Neuron (in vitro differentiated cells): ENCODE measurements at regions not wholly inside any gene's neighbourhood (a gene's known extent, or its start where the extent isn't known, plus 50 kb on each side); places are given as distances from the start of the nearest gene placed in this dataset.
"Not testable (repeated sequence)": the region's sequence is repeated elsewhere in the genome, so short reads cannot be mapped to it uniquely, and the experiment has no call there.

Experiments used
- H2AFZ ChIP-seq: one replicate; pipeline ENCODE4 v1.6.1; 2013; ENCODE audit warnings: low read depth, mild to moderate bottlenecking, inconsistent platforms, low read length, moderate library complexity
- H3K27me3 ChIP-seq: one replicate; pipeline ENCODE4 v1.6.1; 2013; ENCODE audit warnings: low read length; ENCODE audit not compliant: insufficient read depth
- H3K36me3 ChIP-seq: one replicate; pipeline ENCODE4 v1.6.1; 2013; ENCODE audit warnings: low read length; ENCODE audit not compliant: insufficient read depth
- H3K4me1 ChIP-seq: one replicate; pipeline ENCODE4 v1.6.1; 2013; ENCODE audit warnings: low read length; ENCODE audit not compliant: insufficient read depth
- H3K4me3 ChIP-seq: 2 replicates; pipeline ENCODE4 v1.5.1; 2013; ENCODE audit warnings: mild to moderate bottlenecking, low read length, moderate library complexity
- H3K9me3 ChIP-seq: one replicate; pipeline ENCODE4 v1.6.1; 2013; ENCODE audit warnings: low read length

DNA sequence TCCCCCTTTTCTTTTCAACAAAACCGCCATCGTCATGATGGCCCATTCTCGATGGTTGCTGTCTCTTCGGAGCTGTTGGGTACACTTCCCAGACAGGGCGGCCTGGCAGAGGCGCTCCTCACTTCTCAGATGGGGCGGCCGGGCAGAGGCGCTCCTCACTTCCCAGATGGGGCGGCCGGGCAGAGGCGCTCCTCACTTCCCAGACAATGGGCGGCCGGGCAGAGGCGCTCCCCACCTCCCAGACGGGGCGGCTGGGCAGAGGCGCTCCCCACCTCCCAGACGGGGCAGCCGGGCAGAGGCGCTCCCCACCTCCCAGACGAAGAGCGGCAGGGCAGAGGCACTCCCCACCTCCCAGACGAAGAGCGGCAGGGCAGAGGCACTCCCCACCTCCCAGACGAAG lies 143.3 kb upstream of the NTRK2 start:
- not testable (repeated sequence) for H3K27me3 ChIP-seq, H3K4me1 ChIP-seq, H3K4me3 ChIP-seq, H3K36me3 ChIP-seq, H3K9me3 ChIP-seq, H2AFZ ChIP-seq

DNA sequence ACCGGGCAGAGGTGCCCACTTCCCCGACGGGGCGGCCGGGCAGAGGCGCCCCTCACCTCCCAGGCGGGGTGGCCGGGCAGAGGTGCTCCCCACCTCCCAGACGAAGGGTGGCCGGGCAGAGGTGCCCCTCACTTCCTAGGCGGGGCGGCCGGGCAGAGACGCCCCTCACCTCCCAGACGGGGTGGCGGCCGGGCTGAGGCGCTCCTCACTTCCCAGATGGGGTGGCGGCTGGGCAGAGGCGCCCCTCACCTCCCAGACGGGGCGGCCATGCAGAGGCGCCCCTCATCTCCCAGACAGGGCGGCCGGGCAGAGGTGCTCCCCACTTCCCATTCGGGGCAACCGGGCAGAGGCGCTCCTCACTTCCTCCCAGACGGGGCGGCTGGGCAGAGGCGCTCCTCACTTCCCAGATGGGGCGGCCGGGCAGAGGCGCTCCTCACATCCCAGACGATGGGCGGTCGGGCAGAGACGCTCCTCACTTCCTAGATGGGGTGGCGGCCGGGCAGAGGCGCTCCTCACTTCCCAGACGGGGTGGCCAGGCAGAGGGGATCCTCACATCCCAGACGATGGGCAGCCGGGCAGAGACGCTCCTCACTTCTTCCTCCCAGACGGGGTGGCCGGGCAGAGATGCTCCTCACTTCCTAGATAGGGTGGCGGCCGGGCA lies 142.3 kb upstream of the NTRK2 start:
- H3K4me1 ChIP-seq, H3K36me3 ChIP-seq, H3K27me3 ChIP-seq, H3K4me3 ChIP-seq, H2AFZ ChIP-seq, H3K9me3 ChIP-seq: not testable (repeated sequence)

DNA sequence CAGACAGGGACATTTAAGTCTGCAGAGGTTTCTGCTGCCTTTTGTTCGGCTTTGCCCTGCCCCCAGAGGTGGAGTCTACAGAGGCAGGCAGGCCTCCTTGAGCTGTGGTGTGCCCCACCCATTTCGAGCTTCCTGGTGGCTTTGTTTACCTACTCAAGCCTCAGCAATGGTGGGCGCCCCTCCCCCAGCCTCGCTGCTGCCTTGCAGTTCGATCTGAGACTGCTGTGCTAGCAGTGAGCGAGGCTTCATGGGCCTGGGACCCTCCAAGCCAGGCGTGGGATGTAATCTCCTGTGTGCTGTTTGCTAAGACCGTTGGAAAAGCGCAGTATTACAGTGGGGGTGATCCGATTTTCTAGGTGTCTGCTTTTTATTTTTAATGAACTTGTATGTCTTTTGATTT lies 133.6 kb upstream of the NTRK2 start:
- H3K4me1 ChIP-seq, H3K36me3 ChIP-seq, H2AFZ ChIP-seq, H3K4me3 ChIP-seq, H3K9me3 ChIP-seq, H3K27me3 ChIP-seq: not testable (repeated sequence)

DNA sequence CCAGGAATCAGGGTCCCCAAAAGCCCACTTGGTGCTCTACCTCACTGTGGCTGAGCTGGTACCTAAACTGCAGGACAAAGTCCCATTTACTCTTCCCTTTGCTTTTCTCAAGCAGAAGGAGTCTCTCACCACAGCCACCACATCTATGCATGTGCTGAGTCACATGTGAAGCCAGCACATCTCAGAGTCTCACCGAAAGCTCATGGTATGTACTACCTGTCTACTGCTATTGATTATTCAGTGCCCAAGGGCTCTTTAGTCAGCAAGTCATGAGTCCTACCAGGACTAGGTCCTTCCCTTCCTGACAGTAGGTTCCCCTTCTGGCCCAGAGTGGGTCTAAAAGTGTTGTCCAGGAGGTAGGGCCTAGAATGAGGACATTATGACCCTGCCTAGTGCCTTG lies 130.7 kb upstream of the NTRK2 start:
- Histone ChIP-seq H3K4me3 (no peak overlapping the region), H3K9me3 (no peaks in the 10 kb centered on the region), H3K4me1 (no peaks in the 10 kb centered on the region), H2AFZ (no peak overlapping the region), H3K27me3 (no peaks in the 10 kb centered on the region), H3K36me3 (no peaks in the 10 kb centered on the region)

DNA sequence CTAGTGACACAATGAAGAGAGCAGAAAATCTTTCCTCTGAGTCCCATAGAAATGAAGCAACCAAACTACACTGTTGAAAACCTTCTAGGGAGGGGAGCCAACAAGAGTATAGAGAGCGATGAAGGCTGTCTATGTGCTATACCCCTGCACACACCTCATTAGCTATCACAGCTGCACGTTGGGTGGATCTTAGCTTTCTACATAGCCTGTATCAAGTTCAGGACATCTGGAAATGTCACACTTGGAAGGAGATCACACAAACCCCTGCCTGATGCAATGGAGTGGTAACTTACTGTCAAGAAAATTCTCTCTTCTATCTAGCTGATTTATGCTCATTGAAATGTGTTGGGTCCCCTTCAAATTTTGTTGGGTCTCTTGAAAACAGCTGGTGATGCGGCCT lies 127.0 kb upstream of the NTRK2 start:
- Histone ChIP-seq H3K4me1 (no peaks in the 10 kb centered on the region), H3K27me3 (no peaks in the 10 kb centered on the region), H3K9me3 (no peaks in the 10 kb centered on the region), H3K4me3 (no peak overlapping the region), H3K36me3 (no peaks in the 10 kb centered on the region), H2AFZ (no peak overlapping the region)

DNA sequence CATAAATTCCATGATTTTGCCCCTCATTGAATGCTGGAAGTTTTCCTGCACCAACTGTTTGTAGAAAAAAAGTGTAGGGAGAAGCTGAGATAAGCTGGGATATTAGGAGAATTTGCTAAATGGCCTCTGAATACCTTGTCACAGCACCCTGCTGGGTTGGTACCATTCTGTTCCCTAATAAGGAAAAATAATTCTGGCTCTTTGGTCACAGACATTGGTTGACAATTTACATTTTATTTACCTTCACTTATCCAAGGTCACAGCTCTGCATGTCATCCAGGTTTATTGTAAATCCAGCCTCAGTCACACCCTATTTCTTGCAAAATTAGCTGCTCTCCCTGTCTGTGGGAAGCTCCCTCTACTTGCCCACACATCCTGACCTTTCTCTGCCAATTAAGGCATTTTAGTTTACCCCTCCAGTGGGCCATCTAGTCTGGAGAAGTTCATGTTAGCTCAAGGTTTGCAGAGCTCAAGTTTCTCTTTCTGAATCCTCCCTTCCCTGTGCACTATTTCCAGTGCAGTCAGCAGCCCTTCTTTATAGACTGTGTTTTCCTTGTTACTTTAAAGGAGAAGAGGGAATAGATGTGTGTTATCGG lies 115.4 kb upstream of the NTRK2 start:
- Histone ChIP-seq H3K36me3 (no peaks in the 10 kb centered on the region), H3K4me3 (no peak overlapping the region), H3K4me1 (no peaks in the 10 kb centered on the region), H2AFZ (no peak overlapping the region), H3K9me3 (no peaks in the 10 kb centered on the region), H3K27me3 (no peaks in the 10 kb centered on the region)

DNA sequence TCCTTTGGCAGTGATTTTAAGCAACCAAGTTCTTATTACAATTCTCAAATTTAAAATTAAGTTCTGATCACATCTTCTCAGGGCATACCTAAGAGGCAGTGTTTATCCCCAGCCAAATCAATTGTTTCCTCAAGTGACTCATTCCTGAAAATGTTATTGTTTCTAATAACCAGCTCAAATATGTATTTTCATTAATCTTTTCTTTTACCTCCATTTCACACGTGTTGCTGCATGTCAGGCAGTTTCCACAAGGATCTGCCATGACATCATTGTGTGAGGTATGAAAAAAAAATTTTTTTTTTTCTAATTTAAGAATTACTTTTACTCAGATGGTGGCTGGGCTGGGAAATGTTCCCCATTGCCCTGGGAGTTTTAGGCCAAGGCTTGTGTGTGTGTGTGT lies 113.0 kb upstream of the NTRK2 start:
- Histone ChIP-seq H3K9me3 (no peaks in the 10 kb centered on the region), H3K27me3 (no peaks in the 10 kb centered on the region), H2AFZ (no peak overlapping the region), H3K4me1 (peaks cover 2% of the 10 kb centered on the region), H3K4me3 (no peak overlapping the region), H3K36me3 (no peaks in the 10 kb centered on the region)

DNA sequence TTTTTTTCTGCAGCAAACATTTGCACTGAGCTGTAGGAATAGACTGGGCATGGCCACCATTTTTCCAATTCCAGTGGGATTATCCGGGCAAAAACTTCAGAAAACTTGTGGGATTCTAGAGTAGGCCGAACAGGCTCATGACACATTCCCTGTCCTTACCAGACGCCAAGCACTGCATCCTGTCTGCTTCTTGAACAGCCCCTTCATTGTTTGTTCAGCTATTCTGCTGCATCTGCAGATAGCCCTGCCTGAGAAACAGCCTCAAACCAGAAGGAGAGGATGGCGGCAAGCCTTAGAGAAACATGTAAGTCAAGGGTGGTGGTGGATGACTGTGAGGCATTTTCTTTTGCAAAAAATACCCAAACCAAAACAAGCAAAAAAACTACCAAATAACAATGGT lies 111.8 kb upstream of the NTRK2 start:
- H3K9me3 ChIP-seq = no peaks in the 10 kb centered on the region
- H3K36me3 ChIP-seq = no peaks in the 10 kb centered on the region
- no peak overlapping the region for H3K4me3 ChIP-seq

DNA sequence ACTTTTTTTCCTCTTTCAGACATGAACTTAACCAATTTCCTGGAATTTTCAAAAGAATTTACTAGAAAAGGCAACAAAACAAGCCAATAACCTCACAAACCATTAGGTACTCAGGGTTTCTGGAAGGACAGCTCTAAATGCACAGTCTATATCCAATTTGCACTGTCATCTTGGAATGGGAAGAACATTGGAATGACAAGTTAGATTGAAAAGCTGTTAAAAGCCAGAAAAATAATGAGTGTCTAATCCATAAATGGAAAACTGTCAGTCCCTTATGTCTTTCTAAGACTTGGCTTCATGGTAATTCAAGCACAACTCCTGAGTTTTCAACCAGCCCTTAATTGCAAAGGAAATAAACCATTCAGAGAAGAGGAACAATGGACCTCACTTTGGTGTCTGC lies 105.8 kb upstream of the NTRK2 start:
- Histone ChIP-seq H3K27me3 (no peaks in the 10 kb centered on the region), H3K9me3 (no peaks in the 10 kb centered on the region), H3K36me3 (no peaks in the 10 kb centered on the region), H2AFZ (no peak overlapping the region), H3K4me1 (peaks cover 2% of the 10 kb centered on the region), H3K4me3 (no peak overlapping the region)

More for the DNA sequence above, 111.8 kb upstream of the NTRK2 start:
- Histone ChIP-seq H3K4me1 (peaks cover 2% of the 10 kb centered on the region), H2AFZ (no peak overlapping the region), H3K27me3 (no peaks in the 10 kb centered on the region)

DNA sequence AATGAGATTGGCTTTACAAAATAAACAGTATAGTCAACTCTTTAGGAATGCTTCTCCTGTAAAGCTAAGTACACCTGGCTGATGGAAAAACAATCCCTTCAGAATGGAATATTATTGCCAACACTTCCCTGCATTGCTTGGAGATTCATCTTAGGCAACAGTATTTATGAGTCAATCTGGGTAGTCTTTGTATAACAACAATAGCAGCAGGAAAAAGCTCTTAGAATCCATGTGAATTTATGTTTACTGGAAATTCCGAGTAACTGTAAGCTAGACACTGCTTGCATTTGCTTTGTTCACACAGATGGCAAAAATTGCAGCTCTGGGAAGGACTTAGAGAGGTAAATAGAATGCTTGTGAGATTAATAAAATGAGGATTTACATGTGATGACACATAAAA lies 101.7 kb upstream of the NTRK2 start:
- no peaks in the 10 kb centered on the region for H3K27me3 ChIP-seq
- no peaks in the 10 kb centered on the region for H3K36me3 ChIP-seq
- no peaks in the 10 kb centered on the region for H3K9me3 ChIP-seq
- H3K4me3 ChIP-seq = no peak overlapping the region
- no peak overlapping the region for H2AFZ ChIP-seq
- no peaks in the 10 kb centered on the region for H3K4me1 ChIP-seq

DNA sequence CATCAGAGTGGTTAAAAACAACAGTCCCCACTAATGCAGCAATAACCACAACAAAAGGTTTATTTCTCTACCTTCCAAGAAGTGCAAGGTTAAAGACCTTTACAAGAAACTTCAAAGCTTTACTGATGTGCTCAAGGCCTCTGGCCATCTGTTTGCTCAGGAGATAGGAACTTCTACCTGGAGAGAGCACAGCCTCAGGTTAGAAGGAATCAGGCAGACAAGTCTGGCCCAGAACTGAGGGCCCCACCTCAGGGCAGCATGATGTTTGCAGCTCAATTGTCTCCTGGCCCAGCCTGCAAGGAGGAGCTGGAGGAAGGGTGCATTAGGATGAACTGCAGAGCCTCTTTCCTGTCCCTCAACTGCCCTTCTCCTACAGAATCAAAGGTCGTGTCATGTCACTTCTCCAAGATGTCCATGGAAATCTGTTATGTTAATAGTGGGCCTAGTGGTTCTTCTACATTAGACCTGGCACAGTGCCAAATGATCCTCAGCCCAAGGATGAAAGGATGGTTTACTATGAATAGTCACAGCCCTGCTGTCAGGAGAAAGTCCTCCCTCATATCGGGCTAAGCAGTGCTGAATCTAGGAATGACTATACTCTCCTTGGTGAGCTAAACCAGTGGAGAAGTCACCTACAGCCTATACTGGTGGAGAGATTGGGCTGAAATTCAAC lies 98.9 kb upstream of the NTRK2 start:
- no peaks in the 10 kb centered on the region for H3K9me3 ChIP-seq
- no peaks in the 10 kb centered on the region for H3K27me3 ChIP-seq
- no peak overlapping the region for H2AFZ ChIP-seq
- H3K36me3 ChIP-seq = no peaks in the 10 kb centered on the region
- no peak overlapping the region for H3K4me3 ChIP-seq
- peaks cover 11% of the 10 kb centered on the region for H3K4me1 ChIP-seq

DNA sequence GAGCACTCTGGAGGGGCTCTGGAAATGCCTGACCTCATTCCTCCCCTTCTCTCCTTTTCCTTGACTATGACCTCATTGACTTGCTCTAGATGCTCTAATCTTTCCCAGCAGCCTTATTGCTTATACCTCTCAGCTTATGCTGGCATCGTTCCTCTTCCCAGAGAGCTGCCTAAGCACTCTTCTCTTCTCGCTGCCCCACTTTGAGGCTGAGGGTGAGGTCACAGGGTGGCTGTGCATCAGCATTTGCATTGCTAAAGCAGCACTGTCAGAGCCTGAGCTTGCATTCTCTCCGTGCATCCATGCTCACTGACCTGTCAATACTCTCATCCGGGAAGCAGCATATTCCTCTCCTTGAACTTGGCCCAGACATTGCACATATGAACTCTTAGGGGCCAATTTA lies 96.4 kb upstream of the NTRK2 start:
- no peaks in the 10 kb centered on the region for H3K9me3 ChIP-seq
- H3K4me3 ChIP-seq = no peak overlapping the region
- H3K36me3 ChIP-seq = no peaks in the 10 kb centered on the region
- no peak overlapping the region for H2AFZ ChIP-seq
- H3K27me3 ChIP-seq = peaks cover under 1% of the 10 kb centered on the region
- H3K4me1 ChIP-seq = peaks cover 11% of the 10 kb centered on the region

DNA sequence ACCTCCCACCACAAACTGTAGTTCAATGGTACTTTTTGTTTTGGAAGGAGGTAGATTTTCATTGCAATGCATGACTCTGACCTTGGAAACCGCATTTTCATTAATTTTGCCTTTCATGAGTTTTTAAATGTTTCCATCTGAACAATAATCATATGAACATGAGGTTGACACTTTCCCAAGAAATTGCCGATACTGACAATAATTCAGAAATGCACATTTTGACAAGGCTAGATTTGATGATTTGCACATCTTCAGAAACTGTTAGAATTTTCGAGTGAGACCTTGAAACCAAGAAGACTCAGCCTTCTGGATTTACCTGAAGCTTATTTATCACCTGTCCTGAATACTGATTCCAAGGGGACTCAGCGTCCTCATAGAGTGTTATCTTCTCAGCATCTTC lies 93.8 kb upstream of the NTRK2 start:
- Histone ChIP-seq H2AFZ (no peak overlapping the region), H3K36me3 (no peaks in the 10 kb centered on the region), H3K9me3 (no peaks in the 10 kb centered on the region), H3K27me3 (peaks cover 2% of the 10 kb centered on the region), H3K4me3 (no peak overlapping the region), H3K4me1 (peaks cover 11% of the 10 kb centered on the region)

DNA sequence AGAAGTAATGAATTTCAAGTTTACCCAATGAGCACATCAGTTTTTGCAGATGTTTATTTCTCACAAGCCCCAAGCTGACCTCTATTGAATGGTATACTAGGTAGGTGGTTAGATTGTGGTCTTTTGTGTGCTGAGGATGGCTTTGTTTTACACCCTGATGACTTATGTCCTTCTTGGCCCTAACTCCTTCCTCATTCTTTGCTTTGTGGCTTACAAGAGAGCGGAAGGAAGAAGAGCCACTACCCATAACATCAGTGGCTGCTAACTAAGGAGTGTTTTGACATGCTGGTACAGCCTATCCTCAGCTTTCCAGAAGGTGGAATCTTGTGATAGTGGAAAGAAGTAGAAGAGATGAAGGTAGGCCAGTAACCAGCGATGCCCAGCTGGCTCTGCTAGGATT lies 85.7 kb upstream of the NTRK2 start:
- H3K4me3 ChIP-seq = no peak overlapping the region
- no peaks in the 10 kb centered on the region for H3K9me3 ChIP-seq
- H2AFZ ChIP-seq = no peak overlapping the region
- H3K27me3 ChIP-seq = no peaks in the 10 kb centered on the region
- no peaks in the 10 kb centered on the region for H3K4me1 ChIP-seq
- no peaks in the 10 kb centered on the region for H3K36me3 ChIP-seq
